ENCODE measurements at regions not wholly inside any gene's neighbourhood (a gene's known extent, or its start where the extent isn't known, plus 50 kb on each side); places are given as distances from the start of the nearest gene placed in this dataset.

GRCh38 chr2:163171786-163172530, 333.4 kb upstream of the KCNH7 start:
- H3K4me1 Mint-ChIP-seq (ENCODE audit: low read depth) = no peaks in the 10 kb centered on the region
- no peaks in the 10 kb centered on the region for H3K9me3 Mint-ChIP-seq
- no peak overlapping the region for H3K4me3 Mint-ChIP-seq
- H3K36me3 Mint-ChIP-seq (ENCODE audit: low read depth) = no peaks in the 10 kb centered on the region
- no peak for TF ChIP-seq CTCF (IDR thresholded peaks at IDR 0.05)
- peaks cover 4% of the 10 kb centered on the region for H3K27me3 Mint-ChIP-seq (ENCODE audit: insufficient read depth)
- DNase-seq = no peak
- H3K27ac Mint-ChIP-seq = no peak overlapping the region

- H3K4me3 Mint-ChIP-seq = peak overlapping the region; percentile 39
- H3K9me3 Mint-ChIP-seq = no peaks in the 10 kb centered on the region
- no peaks in the 10 kb centered on the region for H3K27me3 Mint-ChIP-seq (ENCODE audit: insufficient read depth)
- no peaks in the 10 kb centered on the region for H3K36me3 Mint-ChIP-seq (ENCODE audit: low read depth)
- H3K4me1 Mint-ChIP-seq (ENCODE audit: low read depth) = peaks cover 25% of the 10 kb centered on the region
- no peak for TF ChIP-seq CTCF (IDR thresholded peaks at IDR 0.05)
- peak overlapping the region; percentile 76; the same call in 1 of the 2 replicates for H3K27ac Mint-ChIP-seq
- DNase-seq = peak; percentile 38
Measured at GRCh38 chr2:163157891-163158496, 319.4 kb upstream of the KCNH7 start.

- H3K27ac Mint-ChIP-seq = peak overlapping the region; percentile 76
- H3K4me3 Mint-ChIP-seq = peak overlapping the region; percentile 39
- no peaks in the 10 kb centered on the region for H3K36me3 Mint-ChIP-seq (ENCODE audit: low read depth)
- no peaks in the 10 kb centered on the region for H3K27me3 Mint-ChIP-seq (ENCODE audit: insufficient read depth)
- H3K4me1 Mint-ChIP-seq (ENCODE audit: low read depth) = peaks cover 25% of the 10 kb centered on the region
- peak; percentile 14 for DNase-seq
- no peaks in the 10 kb centered on the region for H3K9me3 Mint-ChIP-seq
- no peak for TF ChIP-seq CTCF (IDR thresholded peaks at IDR 0.05)
Measured at GRCh38 chr2:163157411-163157810, 318.8 kb upstream of the KCNH7 start.

GRCh38 chr2:163155925-163156324, 317.4 kb upstream of the KCNH7 start:
- Mint-ChIP-seq H3K36me3 (ENCODE audit: low read depth) (no peaks in the 10 kb centered on the region), H3K9me3 (no peaks in the 10 kb centered on the region), H3K27ac (no peak overlapping the region), H3K27me3 (ENCODE audit: insufficient read depth) (no peaks in the 10 kb centered on the region), H3K4me3 (no peak overlapping the region), H3K4me1 (ENCODE audit: low read depth) (peaks cover 25% of the 10 kb centered on the region)
- no peak for DNase-seq
- no peak for TF ChIP-seq CTCF (IDR thresholded peaks at IDR 0.05)

- H3K27me3 Mint-ChIP-seq (ENCODE audit: insufficient read depth) = no peaks in the 10 kb centered on the region
- peak; percentile 85 for TF ChIP-seq CTCF (IDR thresholded peaks at IDR 0.05)
- H3K4me3 Mint-ChIP-seq = no peak overlapping the region
- no peaks in the 10 kb centered on the region for H3K36me3 Mint-ChIP-seq (ENCODE audit: low read depth)
- DNase-seq = peak; percentile 34
- H3K27ac Mint-ChIP-seq = no peak overlapping the region
- peaks cover 25% of the 10 kb centered on the region for H3K4me1 Mint-ChIP-seq (ENCODE audit: low read depth)
- H3K9me3 Mint-ChIP-seq = no peaks in the 10 kb centered on the region
Measured at GRCh38 chr2:163155279-163155883, 316.8 kb upstream of the KCNH7 start.

Measured in HFFc6 (cell line).